ENCODE measurements at regions not wholly inside any gene's neighbourhood (a gene's known extent, or its start where the extent isn't known, plus 50 kb on each side); places are given as distances from the start of the nearest gene placed in this dataset.
"Not testable (repeated sequence)": the region's sequence is repeated elsewhere in the genome, so short reads cannot be mapped to it uniquely, and the experiment has no call there.

DNA sequence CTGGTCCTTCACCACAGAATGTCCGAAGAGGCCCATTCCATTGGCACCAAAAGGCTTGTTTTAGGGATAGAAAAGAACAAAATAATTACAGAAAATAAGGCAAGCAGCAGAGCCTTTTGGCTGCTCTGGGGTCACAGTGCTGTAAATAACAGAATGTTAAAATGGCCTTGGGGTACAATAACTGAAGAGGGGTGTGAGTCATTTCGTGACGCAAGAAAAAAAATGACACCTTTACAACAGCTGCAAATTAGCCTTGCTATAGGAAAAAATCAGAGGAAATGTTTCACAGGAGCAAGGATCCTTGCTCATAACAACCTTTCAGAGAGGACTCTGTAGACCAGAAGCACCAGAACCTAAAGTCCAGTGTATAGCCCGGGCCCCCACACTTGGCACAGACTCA lies 483.4 kb downstream of the OMA1 start:
- no peak for DNase-seq

DNA sequence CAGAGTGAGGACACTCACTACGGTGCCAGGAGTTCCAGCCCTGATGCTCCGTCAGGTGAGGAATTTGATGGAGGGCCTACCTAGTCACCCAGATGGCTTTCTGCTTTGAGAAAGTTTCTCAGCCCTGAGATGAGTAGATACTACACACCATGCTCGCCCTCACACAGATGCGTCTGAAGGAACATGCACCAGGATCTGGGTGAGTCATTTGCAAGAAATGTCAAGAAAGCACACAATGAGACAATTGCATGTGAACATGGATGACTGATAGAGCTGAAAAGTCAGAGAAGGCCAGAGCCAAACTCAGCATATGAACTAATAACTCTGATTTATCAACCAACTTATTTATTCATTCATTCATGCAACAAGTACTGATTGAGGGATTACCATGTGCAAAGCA lies 483.9 kb downstream of the OMA1 start:
- DNase-seq: no peak

DNA sequence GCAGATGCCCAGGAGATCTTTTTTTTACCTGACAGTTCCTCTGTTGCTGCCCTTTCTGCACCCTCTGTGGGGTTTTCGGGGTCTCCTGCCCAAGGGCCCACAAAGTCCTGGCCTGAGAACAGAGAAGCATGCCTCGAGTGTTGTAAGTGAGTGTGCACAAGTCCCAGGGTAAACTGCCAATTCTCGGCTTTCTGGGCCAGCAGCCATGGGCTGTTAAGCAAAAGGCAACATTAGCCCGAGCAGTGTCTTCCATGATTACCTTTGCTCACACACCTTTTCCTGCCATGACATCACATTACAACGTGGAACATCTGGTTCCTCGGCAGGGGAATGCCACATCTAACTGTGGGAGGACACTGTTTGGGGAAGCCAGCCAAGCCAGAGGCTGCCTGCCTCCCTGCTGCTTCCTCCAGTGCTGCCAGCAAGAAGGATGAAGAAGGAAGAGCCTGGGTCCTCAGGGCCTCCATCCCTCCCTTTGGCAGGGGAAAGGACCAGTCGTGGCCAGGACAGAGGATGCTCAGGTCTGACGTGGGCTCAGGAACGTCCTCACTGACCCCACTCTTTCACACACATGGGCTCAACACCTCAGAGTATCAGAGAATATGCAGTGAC lies 485.9 kb downstream of the OMA1 start:
- DNase-seq: no peak

DNA sequence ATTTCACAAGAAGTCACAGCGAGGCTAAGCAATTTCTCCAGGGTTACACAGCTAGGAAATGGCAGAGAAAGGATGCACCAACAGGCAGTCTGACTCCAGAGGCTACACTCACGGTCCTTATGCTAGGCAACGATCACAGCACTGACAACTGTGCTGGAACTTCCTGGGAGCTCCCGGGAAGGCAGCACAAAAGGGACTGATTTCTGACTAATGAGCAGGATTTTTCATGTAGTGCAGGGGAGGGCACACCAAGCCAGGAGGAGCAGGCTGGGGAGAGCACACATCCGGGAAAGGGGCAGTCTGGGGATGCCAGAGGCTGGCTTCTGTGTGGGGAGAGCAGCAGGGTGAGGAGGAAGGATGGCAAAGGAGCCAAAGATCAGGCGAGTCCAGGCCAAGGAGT lies 486.7 kb downstream of the OMA1 start:
- DNase-seq: no peak

DNA sequence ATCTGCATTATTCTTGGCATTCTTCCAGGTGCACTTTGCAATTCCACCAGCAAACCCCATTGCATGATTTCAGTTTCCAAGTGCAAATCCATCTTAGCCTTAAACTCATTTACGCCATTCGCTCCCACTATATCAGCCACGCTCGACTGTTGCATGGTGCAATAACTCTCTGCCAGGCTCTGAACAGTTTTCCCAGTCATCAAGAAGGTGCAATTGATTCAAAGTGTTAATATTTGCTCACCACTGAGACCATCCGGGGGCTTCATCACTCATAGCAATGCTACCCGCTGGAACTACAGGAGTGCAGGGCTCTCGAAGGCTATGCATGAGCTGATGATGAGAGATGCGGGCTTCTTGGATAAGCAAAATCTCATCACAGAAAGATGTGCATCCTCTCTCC lies 488.2 kb downstream of the OMA1 start:
- no peak for DNase-seq

DNA sequence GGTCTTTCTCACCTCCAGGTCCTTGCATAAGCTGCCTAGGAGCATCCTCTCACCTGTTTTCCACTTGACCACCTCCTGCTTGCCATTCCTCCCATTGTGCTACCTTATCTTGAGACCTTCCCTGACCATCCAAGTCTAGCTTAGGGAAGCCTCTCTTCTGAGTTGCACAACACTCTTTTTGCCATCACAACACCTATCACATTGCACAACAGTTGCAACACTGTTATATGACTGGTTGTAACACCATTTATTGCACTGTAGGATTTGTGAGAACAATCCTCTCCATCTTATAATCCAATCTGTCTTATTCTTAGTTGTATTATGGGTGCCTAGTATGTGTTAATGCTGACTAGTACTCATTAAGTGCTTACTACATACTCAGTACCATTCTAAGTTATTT lies 488.7 kb downstream of the OMA1 start:
- no peak for DNase-seq

DNA sequence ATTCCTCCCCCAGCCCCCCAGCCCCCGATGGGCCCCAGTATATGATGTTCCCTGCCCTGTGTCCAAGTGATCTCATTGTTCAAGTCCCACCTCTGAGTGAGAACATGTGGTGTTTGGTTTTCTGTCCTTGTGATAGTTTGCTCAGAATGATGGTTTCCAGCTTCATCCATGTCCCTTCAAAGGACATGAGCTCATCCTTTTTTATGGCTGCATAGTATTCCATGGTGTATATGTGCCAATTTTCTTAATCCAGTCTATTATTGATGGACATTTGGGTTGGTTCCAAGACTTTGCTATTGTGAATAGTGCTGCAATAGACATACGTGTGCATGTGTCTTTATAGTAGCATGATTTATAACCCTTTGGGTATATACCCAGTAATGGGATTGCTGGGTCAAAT lies 495.3 kb downstream of the OMA1 start:
- DNase-seq: not testable (repeated sequence)

DNA sequence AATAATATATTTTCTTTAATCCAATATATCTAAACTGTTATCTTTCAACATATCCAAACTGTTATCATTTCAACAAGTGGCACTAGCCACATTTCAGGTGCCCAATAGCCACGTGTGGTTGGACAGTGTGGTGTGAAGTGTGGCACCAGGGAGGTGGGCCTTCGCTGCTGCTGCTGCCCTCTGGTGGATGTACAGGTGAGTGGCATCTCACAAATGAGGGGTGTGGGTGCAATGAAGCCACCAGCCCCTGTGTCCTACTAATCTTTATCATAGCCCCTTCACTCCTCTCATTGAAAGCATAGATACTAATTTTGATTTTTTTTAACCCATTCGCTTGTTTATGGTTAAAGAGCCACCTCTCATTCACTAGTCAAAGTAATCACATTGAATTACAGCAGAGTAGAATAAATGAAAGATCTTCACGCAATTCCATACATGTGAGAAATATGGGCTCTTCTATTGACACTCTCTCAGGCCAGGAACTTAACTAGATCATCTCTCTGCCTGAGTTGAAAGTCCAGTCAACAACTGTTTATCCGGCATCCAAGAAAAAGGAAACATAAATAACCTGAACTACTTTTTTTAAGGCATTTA lies 499.2 kb downstream of the OMA1 start:
- no peak for DNase-seq

DNA sequence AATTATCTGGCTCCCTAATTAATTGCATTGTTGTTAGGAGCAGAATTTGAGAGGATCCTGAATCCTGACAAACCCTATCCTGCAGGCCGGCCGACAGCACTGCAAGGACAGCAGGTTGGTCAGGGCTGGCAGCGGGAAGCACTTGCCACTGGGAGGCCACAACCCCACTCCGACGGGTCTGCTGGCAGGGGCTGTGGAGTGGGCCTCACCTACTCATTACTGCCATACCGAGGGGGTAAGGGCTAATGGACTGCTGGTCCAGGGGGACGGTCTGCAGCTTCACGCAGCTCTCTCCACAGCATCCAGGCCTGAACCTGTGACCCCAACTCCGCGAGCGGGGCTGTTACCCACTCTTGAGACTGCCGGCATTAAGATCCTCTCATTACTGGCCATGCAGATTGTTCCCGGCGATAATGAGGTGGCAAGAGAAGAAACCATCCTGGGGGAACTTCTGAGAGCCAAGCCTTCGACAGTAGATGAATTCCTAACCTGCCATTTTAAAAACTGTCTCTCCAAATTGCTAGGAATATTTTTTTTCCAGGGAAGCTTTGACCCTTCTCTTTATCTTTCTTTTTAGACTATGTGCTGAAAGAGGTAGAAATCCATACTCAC lies 501.3 kb downstream of the OMA1 start:
- no peak for DNase-seq

DNA sequence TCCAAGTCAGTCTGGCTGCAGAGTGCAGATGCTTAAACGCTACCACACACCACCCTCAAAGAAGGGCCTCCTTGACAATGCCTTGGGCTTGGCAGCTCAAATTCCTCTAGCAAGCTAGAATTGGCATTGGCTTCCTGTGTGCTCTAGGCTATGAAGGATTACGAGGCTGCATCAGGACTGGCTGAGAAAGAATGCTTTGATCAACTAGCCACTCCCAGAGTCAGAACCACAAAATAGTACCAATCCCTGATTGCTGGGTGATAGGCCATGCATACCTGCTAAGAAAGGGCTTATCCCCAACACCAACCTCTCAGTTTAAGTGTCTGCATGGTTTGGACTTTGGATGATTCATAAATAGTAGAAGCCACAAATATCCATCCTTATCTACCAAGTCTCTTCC lies 504.9 kb downstream of the OMA1 start:
- no peak for DNase-seq

DNA sequence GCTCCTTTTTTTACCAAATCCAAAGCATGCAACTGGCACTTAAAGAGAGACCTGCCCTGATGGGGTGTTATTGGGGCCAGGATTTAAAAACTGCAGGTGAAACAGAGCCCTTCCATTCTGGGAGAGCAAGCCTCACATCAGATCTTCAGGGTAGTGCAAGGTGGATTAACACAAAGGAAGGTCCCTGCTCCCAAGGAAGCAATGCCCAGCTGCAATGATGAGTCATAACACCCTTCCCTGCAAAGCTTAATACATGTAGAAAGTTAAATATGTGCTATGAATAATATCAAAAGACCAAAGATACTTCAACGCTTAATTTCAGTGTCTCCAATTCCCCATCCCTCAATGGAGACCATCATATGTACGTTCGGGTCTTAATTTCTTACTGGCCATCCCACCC lies 508.0 kb downstream of the OMA1 start:
- DNase-seq: no peak

DNA sequence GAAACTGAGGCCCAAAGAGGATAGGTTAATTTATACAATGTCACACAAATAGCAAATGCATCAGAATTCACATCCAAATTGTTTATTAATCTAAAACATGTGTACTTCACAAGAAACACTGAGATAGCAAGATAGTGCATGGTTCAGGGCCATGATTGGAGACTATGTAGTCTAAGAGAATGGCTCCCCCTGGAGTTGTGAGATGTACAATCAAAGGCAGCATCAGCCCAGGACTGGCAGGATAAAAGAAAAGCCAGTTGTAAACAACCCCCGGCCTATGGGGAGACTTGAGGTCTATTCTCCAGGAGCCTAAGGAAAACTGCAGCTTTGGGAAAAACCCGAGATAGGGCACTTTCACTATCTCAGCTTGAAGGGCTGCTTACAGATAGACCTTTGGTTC lies 511.0 kb downstream of the OMA1 start:
- no peak for DNase-seq

DNA sequence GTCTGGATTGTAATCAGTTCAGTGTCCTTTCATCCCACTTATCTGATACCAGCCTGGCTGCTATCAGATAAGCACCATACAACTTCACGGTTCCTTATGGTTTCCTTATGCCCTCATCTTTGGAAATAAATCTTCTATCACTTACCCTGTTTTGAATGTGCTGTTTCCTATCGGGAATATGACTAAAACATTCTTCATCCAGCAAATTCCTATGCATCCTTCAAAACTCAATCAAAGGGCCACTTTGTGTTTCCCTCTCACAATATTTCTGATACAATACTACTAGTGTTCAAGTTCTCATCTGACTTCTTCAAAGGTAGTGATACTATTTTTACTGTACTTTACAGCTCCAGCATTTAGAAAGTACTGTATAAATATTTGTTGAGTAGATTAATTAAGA lies 513.2 kb downstream of the OMA1 start:
- DNase-seq: no peak

DNA sequence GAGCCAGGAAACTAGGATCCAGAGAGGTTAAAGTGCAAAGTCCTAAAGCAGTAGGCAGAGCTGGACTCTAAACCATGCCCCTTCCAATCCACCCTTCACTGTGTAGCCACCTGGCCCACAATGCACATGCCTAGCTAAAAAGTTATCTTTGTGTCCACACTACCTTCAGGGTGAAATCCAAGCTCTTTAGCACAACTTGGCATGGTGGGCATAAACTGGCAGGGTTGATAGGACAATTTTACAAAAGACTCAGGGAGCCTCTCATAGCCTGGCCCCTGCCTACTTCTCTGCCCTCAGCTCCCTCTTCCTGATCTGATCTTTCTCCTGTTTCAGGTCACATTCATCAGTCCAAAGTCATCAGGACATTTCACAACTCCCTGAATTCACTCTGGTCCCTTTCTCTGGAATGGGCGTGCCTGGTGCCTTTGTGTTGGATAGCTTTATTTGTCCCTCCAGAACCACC lies 513.9 kb downstream of the OMA1 start:
- DNase-seq: no peak

DNA sequence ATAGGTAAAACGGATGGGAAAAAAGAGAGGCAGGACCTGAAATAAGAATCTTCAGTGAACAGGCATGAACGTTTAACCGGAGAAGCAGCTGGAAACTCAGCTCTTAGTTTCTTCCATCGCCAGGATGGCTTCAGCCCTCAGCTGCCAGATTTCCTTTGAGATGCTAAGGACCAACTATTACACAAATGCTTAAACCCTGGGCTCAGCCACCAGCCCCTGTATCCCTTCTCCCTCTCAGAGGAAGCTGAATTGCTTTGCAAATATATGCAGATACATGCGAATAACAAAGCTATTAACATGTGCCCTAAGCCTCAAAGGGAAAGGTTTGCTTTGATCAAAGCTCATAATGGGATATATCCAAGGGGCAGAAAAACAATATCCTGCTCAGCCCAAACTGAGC lies 515.1 kb downstream of the OMA1 start:
- DNase-seq: no peak

DNA sequence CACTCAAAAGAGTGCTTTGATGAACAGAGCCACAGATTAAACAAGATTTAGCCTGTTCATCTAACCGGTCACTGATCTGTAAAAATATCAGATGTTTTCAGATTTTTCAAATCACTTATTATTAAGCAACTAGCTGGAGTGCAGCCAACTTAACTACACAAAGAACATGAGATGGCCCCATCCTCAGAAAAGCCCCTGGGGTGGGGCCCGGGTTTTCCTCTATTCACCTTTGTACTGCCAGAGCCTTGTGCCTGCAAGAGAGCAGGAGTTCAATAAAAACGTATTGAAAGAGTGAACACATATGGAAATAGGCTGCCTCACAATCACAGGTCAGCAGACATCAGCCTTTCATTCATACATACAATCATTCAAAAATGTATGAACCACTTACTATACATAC lies 516.1 kb downstream of the OMA1 start:
- DNase-seq: no peak

DNA sequence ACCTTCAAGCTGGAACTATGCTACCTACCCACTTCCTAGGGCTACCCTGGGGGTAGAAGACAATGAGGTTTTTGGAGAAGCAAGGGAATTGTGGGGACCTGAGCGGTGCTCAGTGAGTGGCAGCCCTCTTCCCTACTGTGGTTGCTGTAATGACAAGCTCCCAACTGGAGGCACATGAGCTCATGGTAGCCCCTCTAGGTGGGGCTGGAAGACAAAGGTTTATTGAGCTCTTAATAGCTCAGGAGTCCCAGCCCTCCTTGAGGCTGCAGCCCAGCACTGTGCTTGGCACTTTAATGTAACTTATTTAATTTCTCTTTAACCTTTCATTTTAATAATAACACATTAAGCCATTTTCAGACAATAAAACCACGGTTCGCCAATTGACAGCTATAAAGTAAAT lies 528.9 kb downstream of the OMA1 start:
- DNase-seq: no peak

DNA sequence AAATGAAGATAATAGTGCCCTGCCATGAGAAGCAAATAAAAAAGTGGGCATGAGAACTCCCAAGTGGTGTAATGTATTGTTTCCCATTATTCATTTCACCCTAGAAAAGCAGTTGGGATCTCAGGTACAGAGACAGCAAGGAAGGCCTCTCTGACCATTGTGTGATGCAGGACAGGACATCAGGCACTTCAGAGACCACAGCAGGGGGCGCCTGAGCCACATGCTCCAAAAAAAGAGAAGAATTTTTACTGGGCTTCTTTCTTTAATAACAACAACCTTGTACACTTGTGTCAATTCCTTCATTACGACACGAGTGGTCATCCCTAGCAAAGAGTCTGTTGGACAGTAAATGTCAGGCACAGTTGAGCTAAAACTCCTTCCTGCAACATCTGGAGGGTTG lies 533.3 kb downstream of the OMA1 start:
- no peak for DNase-seq

DNA sequence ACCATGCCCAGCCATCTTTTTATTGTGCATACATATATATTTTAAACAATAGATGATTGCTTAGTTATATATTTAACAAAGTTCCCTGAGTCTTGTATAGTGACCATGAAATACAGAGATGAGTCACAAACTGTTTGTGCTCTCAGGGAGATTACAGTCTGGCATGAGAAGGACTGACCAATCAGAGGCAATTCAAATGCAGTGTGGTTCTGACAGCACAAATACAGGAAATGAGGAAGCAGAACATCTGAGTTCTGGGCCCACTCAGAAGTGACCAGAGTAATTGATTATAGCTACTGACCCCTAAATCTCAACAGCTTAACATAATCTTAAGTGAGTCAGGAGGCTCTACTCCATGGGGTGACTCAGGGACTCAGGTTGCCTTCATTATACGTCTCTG lies 534.5 kb downstream of the OMA1 start:
- DNase-seq: no peak

DNA sequence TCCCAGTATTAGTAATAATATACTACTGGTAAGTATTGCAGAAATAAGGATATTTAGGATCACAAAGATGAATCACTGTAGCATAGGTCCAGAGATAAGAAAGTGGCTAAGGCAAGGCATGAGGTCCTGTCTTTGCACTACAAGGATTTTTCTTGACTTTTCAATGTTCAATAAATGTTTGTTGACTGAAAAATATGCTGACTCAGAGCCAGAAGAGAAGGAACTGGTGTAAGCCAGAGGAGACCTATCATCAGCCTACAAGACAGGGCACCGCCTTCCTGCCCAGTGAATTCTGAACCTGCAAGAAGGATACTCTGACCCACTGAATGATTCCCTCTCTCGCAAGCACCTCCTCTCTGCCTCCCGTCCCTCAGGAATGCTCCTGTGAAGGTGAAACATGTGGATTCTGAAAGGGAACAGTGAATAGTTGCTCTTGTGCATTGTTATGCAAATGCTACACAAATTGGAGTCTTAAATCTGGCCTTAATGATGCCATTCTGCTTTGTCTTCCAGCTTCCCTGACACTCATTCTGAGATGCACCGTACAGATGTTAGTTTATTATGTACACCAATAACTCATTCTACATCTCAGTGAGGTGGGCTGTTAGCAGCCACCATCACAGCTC lies 540.0 kb downstream of the OMA1 start:
- no peak for DNase-seq

DNA sequence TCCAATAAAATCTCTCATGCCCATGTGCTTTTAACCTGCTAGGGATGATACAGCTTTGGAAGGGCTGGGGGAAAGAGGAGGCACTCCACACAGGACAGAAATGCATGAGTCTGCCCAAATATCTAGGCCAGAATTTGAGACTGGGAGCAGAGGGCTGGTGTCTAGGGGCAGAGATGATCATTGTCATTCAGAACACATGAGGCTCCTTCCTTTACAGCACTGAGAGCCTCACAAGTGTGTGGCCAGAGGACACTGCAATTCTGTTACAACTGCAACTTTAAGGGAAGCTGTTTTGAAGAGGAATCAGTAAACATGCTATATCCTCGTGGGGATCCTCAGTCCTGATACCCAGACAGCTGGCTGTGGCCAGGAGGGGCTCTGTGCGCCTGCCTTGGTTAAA lies 541.3 kb downstream of the OMA1 start:
- DNase-seq: no peak

DNA sequence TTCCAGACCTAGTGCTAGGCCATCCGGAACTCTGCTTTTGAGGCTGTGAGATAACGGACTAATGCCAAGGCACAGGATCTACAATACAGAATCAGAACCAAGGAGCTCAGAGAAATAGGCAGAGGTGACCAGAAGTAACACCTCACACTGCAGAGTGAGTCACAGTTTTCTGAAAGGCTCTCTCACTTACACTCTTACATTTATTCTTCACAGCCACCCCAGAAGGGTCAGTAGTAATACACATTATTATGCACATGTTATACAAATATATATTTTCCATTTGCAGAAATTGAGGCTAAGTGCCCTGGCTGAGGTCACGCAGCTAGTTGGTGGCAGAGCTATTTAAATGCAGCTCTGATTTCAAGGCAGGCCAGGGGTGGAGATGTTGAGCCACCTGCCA lies 542.5 kb downstream of the OMA1 start:
- DNase-seq: no peak

DNA sequence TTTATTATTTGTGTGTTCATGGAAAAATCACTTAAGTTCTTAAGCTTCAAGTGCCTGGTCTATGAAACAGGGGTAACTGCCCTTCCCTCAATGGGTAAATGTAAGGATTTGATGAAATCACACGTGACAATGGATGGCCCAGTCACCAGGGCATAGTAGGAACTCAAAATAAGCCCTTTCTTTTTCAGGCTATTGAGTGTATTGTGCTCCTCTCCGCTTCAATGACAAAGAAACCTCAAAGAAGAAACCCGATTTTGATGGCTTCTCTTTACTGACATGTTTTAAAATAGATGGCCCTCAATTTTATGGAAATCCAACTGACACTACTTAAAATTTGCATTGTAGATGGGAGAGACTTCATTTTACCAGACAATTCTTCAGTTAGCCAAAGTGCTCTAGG lies 543.5 kb downstream of the OMA1 start:
- no peak for DNase-seq

Data from muscle of arm (tissue), 1 donor.